Peyer's patch (tissue), 4 donors: ENCODE measurements at regions not wholly inside any gene's neighbourhood (a gene's known extent, or its start where the extent isn't known, plus 50 kb on each side); places are given as distances from the start of the nearest gene placed in this dataset.

Experiments used
- DNase-seq, 3 donors: peaks; one replicate each; pipeline ENCODE4 v3.0.0-alpha.2; 2017 to 2019
- H3K27ac ChIP-seq, 4 donors: fragments of 200-600 bp; sonication (generic); one replicate each; pipeline ENCODE4 v1.5.1; 2016 to 2019
- H3K27me3 ChIP-seq, 2 donors: fragments of 200-600 bp; sonication (generic); one replicate each; pipeline ENCODE4 v1.5.1; 2019
- H3K36me3 ChIP-seq, 3 donors: fragments of 200-600 bp; sonication (generic); one replicate each; pipeline ENCODE4 v1.5.1; 2016 to 2019
- H3K4me1 ChIP-seq, 4 donors: fragments of 200-600 bp; sonication (generic); one replicate each; pipeline ENCODE4 v1.5.1; 2016 to 2019
- H3K4me3 ChIP-seq, 4 donors: fragments of 200-600 bp; sonication (generic); 1 replicate in 3 of 4; 2 replicates in 1 of 4; pipeline ENCODE4 v1.5.1; 2016 to 2019; ENCODE audit warnings: mild to moderate bottlenecking in 1 of 4
- H3K9me3 ChIP-seq, 4 donors: fragments of 200-600 bp; sonication (generic); one replicate each; pipeline ENCODE4 v1.5.1; 2016 to 2019; ENCODE audit warnings: mild to moderate bottlenecking in 1 of 4
- CTCF ChIP-seq, 6 experiments: fragments of 450-650 bp in 4 of 6; fragments of 200-600 bp in 2 of 6; sonication (generic) in 1 of 6; IDR thresholded peaks; one replicate each; pipeline ENCODE4 v1.5.1; 2017 to 2019; ENCODE audit warnings: antibody characterized with exemption in 6 of 6, mild to moderate bottlenecking in 3 of 6, moderate library complexity in 1 of 6
- POLR2A ChIP-seq, 2 donors: fragments of 450-650 bp; IDR thresholded peaks; one replicate each; pipeline ENCODE4 v1.5.1; 2017; ENCODE audit warnings: antibody characterized with exemption in 2 of 2, mild to moderate bottlenecking in 2 of 2, moderate library complexity in 2 of 2

- H3K36me3 ChIP-seq: no peaks in the 10 kb centered on the region
- TF ChIP-seq POLR2A (IDR thresholded peaks at IDR 0.05): no peak
- no peak for TF ChIP-seq CTCF (IDR thresholded peaks at IDR 0.05)
- H3K4me1 ChIP-seq: no peaks in the 10 kb centered on the region
- H3K4me3 ChIP-seq: no peak overlapping the region
- DNase-seq: no peak
- H3K27me3 ChIP-seq: no peaks in the 10 kb centered on the region
- H3K27ac ChIP-seq: no peak overlapping the region
- H3K9me3 ChIP-seq: no peaks in the 10 kb centered on the region
Observed at GRCh38 chr15:35925275-35926006, 379.5 kb upstream of the DPH6 start.

GRCh38 chr15:35926007-35926380 is 380.0 kb upstream of the DPH6 start:
- no peak for DNase-seq
- Histone ChIP-seq H3K4me1 (no peaks in the 10 kb centered on the region), H3K36me3 (no peaks in the 10 kb centered on the region), H3K27me3 (no peaks in the 10 kb centered on the region), H3K9me3 (no peaks in the 10 kb centered on the region), H3K27ac (no peak overlapping the region), H3K4me3 (no peak overlapping the region)
- TF ChIP-seq CTCF (IDR thresholded peaks at IDR 0.05) (no peak), POLR2A (IDR thresholded peaks at IDR 0.05) (no peak)

GRCh38 chr15:35928847-35929246 is 382.9 kb upstream of the DPH6 start:
- H3K4me1 ChIP-seq: no peaks in the 10 kb centered on the region
- TF ChIP-seq POLR2A (IDR thresholded peaks at IDR 0.05) (no peak), CTCF (IDR thresholded peaks at IDR 0.05) (no peak)
- H3K27me3 ChIP-seq: no peaks in the 10 kb centered on the region
- H3K9me3 ChIP-seq: no peaks in the 10 kb centered on the region
- DNase-seq: no peak
- no peaks in the 10 kb centered on the region for H3K36me3 ChIP-seq
- H3K27ac ChIP-seq: no peak overlapping the region
- no peak overlapping the region for H3K4me3 ChIP-seq

- no peak for TF ChIP-seq POLR2A (IDR thresholded peaks at IDR 0.05)
- TF ChIP-seq CTCF (IDR thresholded peaks at IDR 0.05): no peak
- no peak for DNase-seq
- Histone ChIP-seq H3K27me3 (no peaks in the 10 kb centered on the region), H3K4me1 (no peaks in the 10 kb centered on the region), H3K9me3 (no peaks in the 10 kb centered on the region), H3K36me3 (no peaks in the 10 kb centered on the region), H3K27ac (no peak overlapping the region), H3K4me3 (no peak overlapping the region)
Observed at GRCh38 chr15:35929740-35930444, 383.9 kb upstream of the DPH6 start.

GRCh38 chr15:35931799-35932341 is 385.9 kb upstream of the DPH6 start:
- Histone ChIP-seq H3K36me3 (no peaks in the 10 kb centered on the region), H3K27ac (no peak overlapping the region), H3K4me3 (no peak overlapping the region), H3K27me3 (no peaks in the 10 kb centered on the region), H3K4me1 (no peaks in the 10 kb centered on the region), H3K9me3 (no peaks in the 10 kb centered on the region)
- DNase-seq: no peak
- TF ChIP-seq CTCF (IDR thresholded peaks at IDR 0.05) (no peak), POLR2A (IDR thresholded peaks at IDR 0.05) (no peak)
